ENCODE measurements at regions not wholly inside any gene's neighbourhood (a gene's known extent, or its start where the extent isn't known, plus 50 kb on each side); places are given as distances from the start of the nearest gene placed in this dataset.

DNA sequence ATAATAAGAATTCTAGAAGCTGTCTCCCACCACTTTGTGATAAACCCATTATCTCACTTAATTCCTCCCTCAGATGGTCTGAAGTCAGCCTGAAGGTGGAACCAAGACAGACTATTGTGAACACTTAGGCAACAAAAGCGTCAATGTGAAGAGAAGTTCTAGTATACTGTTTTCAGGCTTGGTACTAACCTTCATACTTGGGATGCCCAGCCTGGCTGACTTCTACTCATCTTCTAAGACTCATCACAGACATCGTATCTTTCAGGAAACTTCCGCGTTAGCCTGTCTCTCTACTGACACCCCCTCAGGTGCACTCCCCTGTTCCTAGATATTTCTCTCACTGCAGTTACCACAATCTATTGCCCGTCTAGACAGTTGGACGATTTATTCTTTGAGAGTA lies 201.2 kb downstream of the SATB1 start (continued):
- TF ChIP-seq NANOG (IDR thresholded peaks at IDR 0.05; ENCODE audit: insufficient read depth, low read depth, low read length, poor library complexity, severe bottlenecking), result no peak
- no peak for TF ChIP-seq RAD21 (IDR thresholded peaks at IDR 0.05 in 1 of 2, conservative IDR thresholded peaks at IDR 0.05 in 1 of 2; ENCODE audit: low read depth in 2 of 2, low read length in 2 of 2)
- TF ChIP-seq YY1 (IDR thresholded peaks at IDR 0.05; ENCODE audit: low read depth, low read length), result no peak
- no peak for TF ChIP-seq KDM1A (IDR thresholded peaks at IDR 0.05; ENCODE audit: borderline replicate concordance, low read length)

Data from H1 (cell line).